Lung (tissue), 11 donors: ENCODE measurements at regions not wholly inside any gene's neighbourhood (a gene's known extent, or its start where the extent isn't known, plus 50 kb on each side); places are given as distances from the start of the nearest gene placed in this dataset.

Experiments used
- ATAC-seq: fragments of 200-7000 bp; cut with Tn5 transposase; one replicate; pipeline ENCODE4 v1.9.1; 2020; ENCODE audit warnings: moderate number of reproducible peaks; ENCODE audit not compliant: insufficient read depth, low FRiP score
- DNase-seq, 3 donors: peaks; one replicate each; pipeline ENCODE4 v3.0.0-alpha.2; 2013 to 2017
- H3K27ac ChIP-seq, 2 donors: one replicate each; pipeline ENCODE4 v1.5.1; 2013; ENCODE audit warnings: mild to moderate bottlenecking in 2 of 2, moderate library complexity in 2 of 2, control low read depth in 1 of 2, inconsistent platforms in 1 of 2, low read depth in 1 of 2, low read length in 1 of 2
- H3K27me3 ChIP-seq, 3 donors: one replicate each; pipeline ENCODE4 v1.5.1; 2013; ENCODE audit warnings: low read length in 2 of 3; ENCODE audit not compliant: control insufficient read depth in 3 of 3, insufficient read depth in 3 of 3
- H3K36me3 ChIP-seq, 4 donors: one replicate each; pipeline ENCODE4 v1.5.1; 2013; ENCODE audit warnings: low read length in 4 of 4, mild to moderate bottlenecking in 1 of 4, moderate library complexity in 1 of 4; ENCODE audit not compliant: control insufficient read depth in 4 of 4, insufficient read depth in 4 of 4
- H3K4me1 ChIP-seq, 5 donors: one replicate each; pipeline ENCODE4 v1.5.1; 2013; ENCODE audit warnings: low read length in 5 of 5, mild to moderate bottlenecking in 2 of 5, moderate library complexity in 1 of 5; ENCODE audit not compliant: control insufficient read depth in 5 of 5, insufficient read depth in 5 of 5
- H3K4me3 ChIP-seq: one replicate; pipeline ENCODE4 v1.5.1; 2013; ENCODE audit warnings: mild to moderate bottlenecking, control low read depth, moderate library complexity
- H3K9ac ChIP-seq, 2 donors: one replicate each; pipeline ENCODE4 v1.5.1; 2013; ENCODE audit warnings: low read length in 2 of 2, control low read depth in 1 of 2; ENCODE audit not compliant: insufficient read depth in 1 of 2
- H3K9me3 ChIP-seq, 4 donors: one replicate each; pipeline ENCODE4 v1.5.1; 2013; ENCODE audit warnings: low read length in 3 of 4, mild to moderate bottlenecking in 1 of 4, moderate library complexity in 1 of 4; ENCODE audit not compliant: control insufficient read depth in 4 of 4, insufficient read depth in 3 of 4
- WGBS, 2 donors: extraction: QIAGEN DNeasy Blood & Tissue Kit; methylation state at CpG; one replicate each; pipeline ENCODE4 v1.1.7; 2013; 5-methylcytosine and 5-hydroxymethylcytosine counted together
- TF ChIP-seq, protein P1 (sequence below): IDR thresholded peaks from 2 replicates; pipeline ENCODE4 v1.5.1; 2012; ENCODE audit warnings: mild to moderate bottlenecking; ENCODE audit errors: control extremely low read depth, extremely low read depth
- donor health status: control.
- donor health status: control.
- donor health status: Bipolar disorder and iron deficiency.
- donor health status: healthy.
- donor health status: DM: yes; HTN: yes; CAD: no.

DNA sequence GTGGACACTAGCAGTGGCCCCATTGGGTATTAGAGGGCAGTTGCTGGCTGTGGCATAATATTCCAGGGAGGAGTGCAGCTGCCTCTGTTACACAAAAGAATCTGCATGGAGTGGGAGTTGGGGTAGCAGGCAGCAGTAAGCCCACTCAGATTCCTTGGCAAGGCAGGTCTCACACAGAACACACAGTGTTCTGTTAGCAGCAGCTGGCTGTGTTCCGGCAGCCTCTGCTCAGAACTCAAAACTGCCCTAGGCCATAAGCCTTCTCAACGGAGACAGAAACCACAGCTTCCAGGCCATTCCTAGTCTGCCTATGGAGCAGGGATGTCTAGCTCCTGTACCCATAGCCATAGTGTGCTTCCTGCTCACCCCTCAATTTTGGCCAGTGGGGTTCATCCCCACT, 1085.4 kb downstream of the SLC6A15 start:
- Histone ChIP-seq H3K9ac (no peak overlapping the region), H3K4me1 (peaks cover 0 to 8% (median 0%) of the 10 kb centered on the region in 5 donors), H3K27ac (no peak overlapping the region), H3K36me3 (no peaks in the 10 kb centered on the region), H3K9me3 (no peaks in the 10 kb centered on the region), H3K27me3 (no peaks in the 10 kb centered on the region), H3K4me3 (no peak overlapping the region)
- DNase-seq: no peak
- ATAC-seq: no peak
- 49 to 50% methylated on average over 2 of the region's 2 CpGs for whole genome bisulfite sequencing, 2 donors
- TF ChIP-seq, protein P1, sequence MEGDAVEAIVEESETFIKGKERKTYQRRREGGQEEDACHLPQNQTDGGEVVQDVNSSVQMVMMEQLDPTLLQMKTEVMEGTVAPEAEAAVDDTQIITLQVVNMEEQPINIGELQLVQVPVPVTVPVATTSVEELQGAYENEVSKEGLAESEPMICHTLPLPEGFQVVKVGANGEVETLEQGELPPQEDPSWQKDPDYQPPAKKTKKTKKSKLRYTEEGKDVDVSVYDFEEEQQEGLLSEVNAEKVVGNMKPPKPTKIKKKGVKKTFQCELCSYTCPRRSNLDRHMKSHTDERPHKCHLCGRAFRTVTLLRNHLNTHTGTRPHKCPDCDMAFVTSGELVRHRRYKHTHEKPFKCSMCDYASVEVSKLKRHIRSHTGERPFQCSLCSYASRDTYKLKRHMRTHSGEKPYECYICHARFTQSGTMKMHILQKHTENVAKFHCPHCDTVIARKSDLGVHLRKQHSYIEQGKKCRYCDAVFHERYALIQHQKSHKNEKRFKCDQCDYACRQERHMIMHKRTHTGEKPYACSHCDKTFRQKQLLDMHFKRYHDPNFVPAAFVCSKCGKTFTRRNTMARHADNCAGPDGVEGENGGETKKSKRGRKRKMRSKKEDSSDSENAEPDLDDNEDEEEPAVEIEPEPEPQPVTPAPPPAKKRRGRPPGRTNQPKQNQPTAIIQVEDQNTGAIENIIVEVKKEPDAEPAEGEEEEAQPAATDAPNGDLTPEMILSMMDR: no peak

DNA sequence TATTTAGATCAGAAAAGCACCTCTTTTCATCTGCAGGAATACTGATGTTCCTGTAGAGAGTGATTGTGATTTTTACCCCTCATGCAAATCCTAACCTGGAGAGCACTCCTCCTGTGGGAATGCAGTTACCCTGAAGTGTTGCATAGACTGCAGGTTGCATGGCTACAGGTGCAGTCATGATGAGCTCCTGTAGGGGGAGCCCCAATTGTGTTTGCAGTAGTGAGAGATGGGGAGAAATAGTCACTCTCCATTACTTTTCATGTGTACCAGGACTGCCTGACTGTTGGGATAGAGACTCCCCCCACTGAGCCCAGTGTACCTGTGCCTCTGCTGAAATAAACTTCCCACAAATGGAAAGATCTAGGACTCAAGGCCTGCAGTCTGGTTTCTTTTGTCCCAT, 1086.5 kb downstream of the SLC6A15 start:
- Histone ChIP-seq H3K4me3 (no peak overlapping the region), H3K36me3 (no peaks in the 10 kb centered on the region), H3K27ac (no peak overlapping the region), H3K27me3 (no peaks in the 10 kb centered on the region), H3K9me3 (no peaks in the 10 kb centered on the region), H3K4me1 (peaks cover 0 to 8% (median 0%) of the 10 kb centered on the region in 5 donors), H3K9ac (no peak overlapping the region)
- ATAC-seq (no peak), DNase-seq (peak in 1 of 3 donors; percentile 5)
- TF ChIP-seq, protein P1: no peak

DNA sequence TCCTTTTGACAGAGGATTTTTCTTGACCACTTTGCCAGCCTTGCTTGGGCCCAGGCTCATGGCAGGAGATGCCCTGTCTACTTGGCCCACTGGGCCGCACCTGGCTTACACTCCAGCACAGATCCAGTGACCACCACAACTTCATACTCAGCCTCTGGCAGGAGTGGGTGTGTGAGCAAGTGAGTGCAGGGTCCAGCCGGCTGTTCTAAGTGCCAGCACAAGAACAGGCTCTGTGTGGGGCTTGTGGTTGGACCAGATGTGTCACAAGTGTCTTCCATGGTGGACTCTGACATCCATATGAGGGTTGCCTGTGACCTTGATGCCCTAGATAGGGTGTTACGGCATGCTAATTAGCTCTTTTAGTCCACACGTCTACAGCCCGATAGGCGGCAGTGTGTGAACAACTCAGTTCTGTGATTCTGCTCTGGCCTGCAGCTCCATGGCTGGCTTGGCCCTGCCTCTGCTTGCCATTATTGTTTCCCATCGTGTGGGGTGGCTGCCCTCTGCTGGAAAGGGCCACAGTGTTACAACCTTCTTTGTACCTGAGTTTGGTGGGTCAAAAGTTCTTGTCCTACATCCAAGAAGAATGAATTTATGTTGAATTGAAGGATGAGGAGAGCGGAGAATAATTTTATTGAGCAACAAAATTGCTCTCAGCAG, 1089.1 kb downstream of the SLC6A15 start:
- no peak for ATAC-seq

More for the DNA sequence above, 1089.1 kb downstream of the SLC6A15 start:
- peak; percentile 14 to 35 (median 15) for DNase-seq
- H3K27ac ChIP-seq: no peak overlapping the region
- TF ChIP-seq, protein P1: no peak
- no peaks in the 10 kb centered on the region for H3K27me3 ChIP-seq
- no peaks in the 10 kb centered on the region for H3K9me3 ChIP-seq
- no peak overlapping the region for H3K9ac ChIP-seq
- WGBS, 2 donors: 66 to 71% methylated on average over 8 of the region's 8 CpGs
- no peak overlapping the region for H3K4me3 ChIP-seq
- H3K36me3 ChIP-seq: no peaks in the 10 kb centered on the region
- H3K4me1 ChIP-seq: peaks cover 0 to 8% (median 0%) of the 10 kb centered on the region in 5 donors
